ENCODE measurements at regions not wholly inside any gene's neighbourhood (a gene's known extent, or its start where the extent isn't known, plus 50 kb on each side); places are given as distances from the start of the nearest gene placed in this dataset.

DNA sequence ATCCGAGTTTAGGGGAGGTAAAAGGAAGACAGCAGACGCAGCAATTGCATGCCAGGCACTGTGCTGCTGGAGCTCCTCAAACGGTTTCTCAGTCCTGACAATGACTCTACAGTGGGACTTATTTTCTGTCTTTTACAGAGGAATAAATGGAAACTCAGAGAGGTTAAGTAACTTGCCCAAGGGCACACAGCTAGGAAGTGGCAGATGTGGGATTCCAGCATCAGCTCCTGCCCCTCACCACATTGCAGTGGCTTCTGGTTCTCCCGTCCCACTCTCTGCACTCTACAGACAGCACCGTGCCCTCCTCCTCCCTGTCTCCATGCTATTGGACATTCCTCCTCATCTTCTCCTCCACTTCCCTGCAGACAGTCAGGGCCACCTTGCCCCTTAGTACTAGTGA is 74.2 kb upstream of the KSR1 start:
- no peaks in the 10 kb centered on the region for H3K36me3 ChIP-seq (ENCODE audit: control insufficient read depth in 1 of 2, insufficient read depth in 2 of 2, low read length in 2 of 2)
- H2AK5ac ChIP-seq (ENCODE audit: low read length), result no peak overlapping the region
- peak overlapping the region; percentile 34 for H2BK12ac ChIP-seq (ENCODE audit: low read length)
- no peaks in the 10 kb centered on the region for H3K9me3 ChIP-seq (ENCODE audit: insufficient read depth, low read depth, low read length)
- H3K4me3 ChIP-seq (ENCODE audit: low read depth, low read length), result no peak overlapping the region
- H4K91ac ChIP-seq (ENCODE audit: low read depth, low read length), result peak overlapping the region; percentile 39
- no peak overlapping the region for H3K18ac ChIP-seq (ENCODE audit: low read length)
- no peak overlapping the region for H4K8ac ChIP-seq (ENCODE audit: low read depth, low read length)
- no peak overlapping the region for H3K27ac ChIP-seq (ENCODE audit: low read depth, low read length)
- no peak overlapping the region for H2BK5ac ChIP-seq (ENCODE audit: low read depth, low read length, poor library complexity)
- H3K23ac ChIP-seq (ENCODE audit: low read length), result no peak overlapping the region
- H2AFZ ChIP-seq (ENCODE audit: insufficient read depth, low read length, poor library complexity), result no peak overlapping the region
- H3K79me2 ChIP-seq (ENCODE audit: control insufficient read depth, insufficient read depth, low read length, poor library complexity), result no peaks in the 10 kb centered on the region
- H3K4me1 ChIP-seq (ENCODE audit: control insufficient read depth in 1 of 2, insufficient read depth in 2 of 2, low read length in 2 of 2), result peaks cover 16 to 17% of the 10 kb centered on the region in 2 experiments
- WGBS (ENCODE audit: extremely low coverage, insufficient coverage, insufficient read length), result no CpG with 5 or more reads among the region's 5 CpGs
- peaks cover 8% of the 10 kb centered on the region for H3K79me1 ChIP-seq (ENCODE audit: low read length)
- H2BK120ac ChIP-seq (ENCODE audit: insufficient read depth, low read length, poor library complexity), result no peak overlapping the region
- no peak overlapping the region for H3K14ac ChIP-seq (ENCODE audit: low read length)
- H3K4me2 ChIP-seq (ENCODE audit: low read length), result no peak overlapping the region
- DNase-seq, result no peak
- no peak overlapping the region for H3K9ac ChIP-seq (ENCODE audit: low read length)
- H3K27me3 ChIP-seq (ENCODE audit: insufficient read depth, low read length), result no peaks in the 10 kb centered on the region
- H4K12ac ChIP-seq (ENCODE audit: low read depth, low read length), result no peak overlapping the region
- H3K4ac ChIP-seq (ENCODE audit: low read depth, low read length), result no peak overlapping the region

DNA sequence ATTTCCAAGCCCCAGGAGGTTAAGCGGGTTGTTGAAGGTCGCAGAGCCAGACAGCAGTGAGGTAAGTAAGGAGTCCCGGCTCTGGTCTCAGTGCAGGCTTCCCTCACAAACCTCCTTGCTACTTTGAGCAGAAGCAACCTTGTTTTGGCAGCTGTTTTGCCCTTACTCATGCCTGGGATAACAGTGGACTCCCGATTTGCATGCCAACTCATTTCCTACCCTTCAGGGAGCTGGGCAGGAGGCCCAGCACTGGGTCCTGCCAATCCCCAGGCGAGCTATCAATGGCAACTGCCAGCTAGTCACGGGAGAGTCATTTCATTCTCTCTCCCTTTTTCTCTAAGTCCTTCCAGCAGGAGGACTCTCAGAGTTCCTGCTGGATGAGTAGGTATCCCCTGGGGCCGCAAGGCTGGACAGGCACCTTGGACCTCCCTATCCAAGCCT is 72.0 kb upstream of the KSR1 start:
- Histone ChIP-seq H3K4me1 (ENCODE audit: control insufficient read depth in 1 of 2, insufficient read depth in 2 of 2, low read length in 2 of 2) (peaks cover 16 to 17% of the 10 kb centered on the region in 2 experiments), H3K9me3 (ENCODE audit: insufficient read depth, low read depth, low read length) (no peaks in the 10 kb centered on the region), H4K8ac (ENCODE audit: low read depth, low read length) (peak overlapping the region; percentile 46), H3K27me3 (ENCODE audit: insufficient read depth, low read length) (no peaks in the 10 kb centered on the region), H3K14ac (ENCODE audit: low read length) (no peak overlapping the region), H3K23ac (ENCODE audit: low read length) (no peak overlapping the region), H2AFZ (ENCODE audit: insufficient read depth, low read length, poor library complexity) (no peak overlapping the region), H4K91ac (ENCODE audit: low read depth, low read length) (peak overlapping the region; percentile 28), H3K27ac (ENCODE audit: low read depth, low read length) (peak overlapping the region; percentile 55), H2BK5ac (ENCODE audit: low read depth, low read length, poor library complexity) (peak overlapping the region; percentile 41), H2BK12ac (ENCODE audit: low read length) (peak overlapping the region; percentile 27), H3K9ac (ENCODE audit: low read length) (no peak overlapping the region), H3K79me2 (ENCODE audit: control insufficient read depth, insufficient read depth, low read length, poor library complexity) (no peaks in the 10 kb centered on the region), H3K36me3 (ENCODE audit: control insufficient read depth in 1 of 2, insufficient read depth in 2 of 2, low read length in 2 of 2) (no peaks in the 10 kb centered on the region), H3K4me2 (ENCODE audit: low read length) (peak overlapping the region; percentile 22), H3K4me3 (ENCODE audit: low read depth, low read length) (no peak overlapping the region), H3K18ac (ENCODE audit: low read length) (no peak overlapping the region), H4K12ac (ENCODE audit: low read depth, low read length) (no peak overlapping the region), H3K79me1 (ENCODE audit: low read length) (peaks cover 8% of the 10 kb centered on the region), H3K4ac (ENCODE audit: low read depth, low read length) (no peak overlapping the region), H2BK120ac (ENCODE audit: insufficient read depth, low read length, poor library complexity) (no peak overlapping the region), H2AK5ac (ENCODE audit: low read length) (no peak overlapping the region)
- WGBS (ENCODE audit: extremely low coverage, insufficient coverage, insufficient read length), result no CpG with 5 or more reads among the region's 7 CpGs
- peak; percentile 25 to 38 for DNase-seq

GRCh38 chr17:27384726-27385125 is 71.5 kb upstream of the KSR1 start:
- Histone ChIP-seq H3K27ac (ENCODE audit: low read depth, low read length) (no peak overlapping the region), H2BK12ac (ENCODE audit: low read length) (peak overlapping the region; percentile 27), H2BK5ac (ENCODE audit: low read depth, low read length, poor library complexity) (no peak overlapping the region), H4K8ac (ENCODE audit: low read depth, low read length) (peak overlapping the region; percentile 35), H3K9ac (ENCODE audit: low read length) (no peak overlapping the region), H3K4me3 (ENCODE audit: low read depth, low read length) (no peak overlapping the region), H2AFZ (ENCODE audit: insufficient read depth, low read length, poor library complexity) (no peak overlapping the region), H3K9me3 (ENCODE audit: insufficient read depth, low read depth, low read length) (no peaks in the 10 kb centered on the region), H3K27me3 (ENCODE audit: insufficient read depth, low read length) (no peaks in the 10 kb centered on the region), H3K4ac (ENCODE audit: low read depth, low read length) (no peak overlapping the region), H3K18ac (ENCODE audit: low read length) (no peak overlapping the region), H3K14ac (ENCODE audit: low read length) (no peak overlapping the region), H4K12ac (ENCODE audit: low read depth, low read length) (no peak overlapping the region), H2AK5ac (ENCODE audit: low read length) (no peak overlapping the region), H3K79me1 (ENCODE audit: low read length) (peaks cover 8% of the 10 kb centered on the region), H4K91ac (ENCODE audit: low read depth, low read length) (peak overlapping the region; percentile 28), H3K36me3 (ENCODE audit: control insufficient read depth in 1 of 2, insufficient read depth in 2 of 2, low read length in 2 of 2) (no peaks in the 10 kb centered on the region), H2BK120ac (ENCODE audit: insufficient read depth, low read length, poor library complexity) (no peak overlapping the region), H3K23ac (ENCODE audit: low read length) (no peak overlapping the region), H3K4me1 (ENCODE audit: control insufficient read depth in 1 of 2, insufficient read depth in 2 of 2, low read length in 2 of 2) (peaks cover 16 to 21% of the 10 kb centered on the region in 2 experiments), H3K4me2 (ENCODE audit: low read length) (no peak overlapping the region), H3K79me2 (ENCODE audit: control insufficient read depth, insufficient read depth, low read length, poor library complexity) (no peaks in the 10 kb centered on the region)
- no CpG with 5 or more reads among the region's 2 CpGs for WGBS (ENCODE audit: extremely low coverage, insufficient coverage, insufficient read length)
- DNase-seq, result no peak

- Histone ChIP-seq H4K12ac (ENCODE audit: low read depth, low read length) (no peak overlapping the region), H3K4me3 (ENCODE audit: low read depth, low read length) (no peak overlapping the region), H3K79me1 (ENCODE audit: low read length) (peaks cover 8% of the 10 kb centered on the region), H3K18ac (ENCODE audit: low read length) (no peak overlapping the region), H3K9me3 (ENCODE audit: insufficient read depth, low read depth, low read length) (no peaks in the 10 kb centered on the region), H3K9ac (ENCODE audit: low read length) (no peak overlapping the region), H3K4me1 (ENCODE audit: control insufficient read depth in 1 of 2, insufficient read depth in 2 of 2, low read length in 2 of 2) (peaks cover 16 to 19% of the 10 kb centered on the region in 2 experiments), H4K91ac (ENCODE audit: low read depth, low read length) (no peak overlapping the region), H3K27me3 (ENCODE audit: insufficient read depth, low read length) (no peaks in the 10 kb centered on the region), H3K23ac (ENCODE audit: low read length) (no peak overlapping the region), H3K27ac (ENCODE audit: low read depth, low read length) (no peak overlapping the region), H4K8ac (ENCODE audit: low read depth, low read length) (no peak overlapping the region), H3K36me3 (ENCODE audit: control insufficient read depth in 1 of 2, insufficient read depth in 2 of 2, low read length in 2 of 2) (no peaks in the 10 kb centered on the region), H2BK120ac (ENCODE audit: insufficient read depth, low read length, poor library complexity) (no peak overlapping the region), H3K79me2 (ENCODE audit: control insufficient read depth, insufficient read depth, low read length, poor library complexity) (no peaks in the 10 kb centered on the region), H3K14ac (ENCODE audit: low read length) (no peak overlapping the region), H2BK5ac (ENCODE audit: low read depth, low read length, poor library complexity) (no peak overlapping the region), H2BK12ac (ENCODE audit: low read length) (no peak overlapping the region), H2AFZ (ENCODE audit: insufficient read depth, low read length, poor library complexity) (no peak overlapping the region), H3K4me2 (ENCODE audit: low read length) (no peak overlapping the region), H2AK5ac (ENCODE audit: low read length) (no peak overlapping the region), H3K4ac (ENCODE audit: low read depth, low read length) (no peak overlapping the region)
- no CpG with 5 or more reads among the region's 1 CpG for WGBS (ENCODE audit: extremely low coverage, insufficient coverage, insufficient read length)
- DNase-seq, result no peak
Measured at GRCh38 chr17:27385626-27386025, 70.6 kb upstream of the KSR1 start.
